Liver (tissue), 8 donors: ENCODE measurements at regions not wholly inside any gene's neighbourhood (a gene's known extent, or its start where the extent isn't known, plus 50 kb on each side); places are given as distances from the start of the nearest gene placed in this dataset.

Experiments used
- DNase-seq: peaks from one replicate; pipeline ENCODE4 v3.0.0-alpha.2; 2017; ENCODE audit warnings: low spot score
- H3K27ac ChIP-seq, 2 donors: one replicate each; pipeline ENCODE4 v1.7.0; 2013; ENCODE audit warnings: inconsistent platforms in 2 of 2, low read length in 2 of 2, control low read depth in 1 of 2, low read depth in 1 of 2, mild to moderate bottlenecking in 1 of 2
- H3K27me3 ChIP-seq, 4 donors: one replicate each; pipeline versions ENCODE4 v1.6.1 to v1.7.0; 2013; ENCODE audit warnings: low read length in 3 of 4, inconsistent platforms in 1 of 4, mild to moderate bottlenecking in 1 of 4, moderate library complexity in 1 of 4; ENCODE audit not compliant: control insufficient read depth in 4 of 4, insufficient read depth in 4 of 4
- H3K36me3 ChIP-seq, 4 donors: one replicate each; pipeline versions ENCODE4 v1.6.1 to v1.7.0; 2013; ENCODE audit warnings: low read length in 3 of 4, mild to moderate bottlenecking in 3 of 4, low read depth in 1 of 4, moderate library complexity in 1 of 4; ENCODE audit not compliant: control insufficient read depth in 4 of 4, insufficient read depth in 3 of 4
- H3K4me1 ChIP-seq, 4 donors: one replicate each; pipeline versions ENCODE4 v1.6.1 to v1.7.0; 2013; ENCODE audit warnings: low read length in 3 of 4, mild to moderate bottlenecking in 3 of 4, moderate library complexity in 1 of 4; ENCODE audit not compliant: control insufficient read depth in 4 of 4, insufficient read depth in 4 of 4
- H3K4me3 ChIP-seq, 3 donors: one replicate each; pipeline versions ENCODE4 v1.6.1 to v1.7.0; 2013; ENCODE audit warnings: low read length in 3 of 3, control low read depth in 1 of 3, low read depth in 1 of 3, mild to moderate bottlenecking in 1 of 3
- H3K9ac ChIP-seq, 2 donors: one replicate each; pipeline ENCODE4 v1.7.0; 2013; ENCODE audit warnings: low read length in 2 of 2, mild to moderate bottlenecking in 2 of 2, moderate library complexity in 2 of 2, control low read depth in 1 of 2, low read depth in 1 of 2
- H3K9me3 ChIP-seq, 4 donors: one replicate each; pipeline versions ENCODE4 v1.6.1 to v1.7.0; 2013; ENCODE audit warnings: low read length in 3 of 4; ENCODE audit not compliant: control insufficient read depth in 4 of 4
- EGR1 ChIP-seq, 2 donors: IDR thresholded peaks; 2 replicates each; pipeline ENCODE4 v1.6.1; 2016 to 2018; ENCODE audit warnings: antibody characterized with exemption in 2 of 2, low read depth in 2 of 2
- FOXA1 ChIP-seq: IDR thresholded peaks from 2 replicates; pipeline ENCODE4 v1.6.1; 2016; ENCODE audit warnings: antibody characterized with exemption
- FOXA2 ChIP-seq: IDR thresholded peaks from 2 replicates; pipeline ENCODE4 v1.6.1; 2016; ENCODE audit warnings: antibody characterized with exemption
- GABPA ChIP-seq, 2 donors: IDR thresholded peaks in 1 of 2; conservative IDR thresholded peaks in 1 of 2; 2 replicates each; pipeline ENCODE4 v1.6.1; 2016; ENCODE audit warnings: antibody characterized with exemption in 2 of 2, mild to moderate bottlenecking in 1 of 2, moderate library complexity in 1 of 2
- HNF4G ChIP-seq: IDR thresholded peaks from 2 replicates; pipeline ENCODE4 v1.6.1; 2016; ENCODE audit warnings: antibody characterized with exemption
- JUND ChIP-seq, 2 donors: IDR thresholded peaks; 2 replicates each; pipeline ENCODE4 v1.6.1; 2016; ENCODE audit warnings: antibody characterized with exemption in 2 of 2
- NR2F2 ChIP-seq: IDR thresholded peaks from 2 replicates; pipeline ENCODE4 v1.6.1; 2016; ENCODE audit warnings: antibody characterized with exemption
- RAD21 ChIP-seq, 2 donors: IDR thresholded peaks; 2 replicates each; pipeline ENCODE4 v1.6.1; 2016; ENCODE audit warnings: antibody characterized with exemption in 2 of 2, mild to moderate bottlenecking in 2 of 2
- RXRA ChIP-seq, 2 donors: IDR thresholded peaks; 2 replicates each; pipeline ENCODE4 v1.6.1; 2017 to 2018; ENCODE audit warnings: antibody characterized with exemption in 2 of 2, mild to moderate bottlenecking in 1 of 2
- TAF1 ChIP-seq: conservative IDR thresholded peaks from 2 replicates; pipeline ENCODE4 v1.6.1; 2016; ENCODE audit warnings: antibody characterized with exemption, mild to moderate bottlenecking
- YY1 ChIP-seq: IDR thresholded peaks from 2 replicates; pipeline ENCODE4 v1.6.1; 2016; ENCODE audit warnings: antibody characterized with exemption, mild to moderate bottlenecking
- WGBS: extraction: QIAGEN DNeasy Blood & Tissue Kit; methylation state at CpG from one replicate; pipeline ENCODE4 v1.1.7; 2013; 5-methylcytosine and 5-hydroxymethylcytosine counted together
- TF ChIP-seq, protein P1 (sequence below): IDR thresholded peaks from 2 replicates; pipeline ENCODE4 v1.6.1; 2016; ENCODE audit warnings: antibody characterized with exemption
- TF ChIP-seq, protein P2 (sequence below): IDR thresholded peaks from 2 replicates; pipeline ENCODE4 v1.6.1; 2016; ENCODE audit warnings: antibody characterized with exemption, mild to moderate bottlenecking
- TF ChIP-seq, protein P3 (sequence below): IDR thresholded peaks from 2 replicates; pipeline ENCODE4 v1.6.1; 2016; ENCODE audit warnings: antibody characterized with exemption
- TF ChIP-seq, protein P4 (sequence below): fragments of 150-350 bp; IDR thresholded peaks from 2 replicates; pipeline ENCODE4 v1.5.1; 2017; ENCODE audit warnings: improper control_type of control experiment, low read depth, low read length; ENCODE audit not compliant: missing input control
- TF ChIP-seq, protein P5 (sequence below): IDR thresholded peaks from 2 replicates; pipeline ENCODE4 v1.6.1; 2016; ENCODE audit warnings: antibody characterized with exemption
- donor health status: healthy.
- donor health status: healthy.
- donor health status: healthy.
- donor health status: healthy.
- donor health status: healthy.

DNA sequence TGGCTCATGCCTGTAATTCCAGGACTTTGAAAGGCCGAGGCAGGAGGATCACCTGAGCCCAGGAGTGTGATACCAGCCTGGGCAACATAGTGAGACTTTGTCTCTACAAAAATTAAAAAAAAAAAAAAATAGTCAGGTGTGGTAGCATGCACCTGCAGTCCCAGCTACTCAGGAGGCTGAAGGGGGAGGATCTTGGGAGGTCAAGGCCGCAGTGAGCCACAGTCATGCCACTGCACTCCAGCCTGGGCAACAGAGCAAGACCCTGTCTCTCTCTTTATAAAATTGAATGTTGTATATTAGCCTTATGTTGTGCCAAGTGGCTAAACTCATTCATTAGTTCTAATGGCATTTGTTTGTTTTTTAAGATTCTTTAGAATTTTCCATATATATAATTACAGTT, 207.7 kb upstream of the COPS8 start:
- H3K27me3 ChIP-seq, result no peaks in the 10 kb centered on the region
- no peak for DNase-seq
- TF ChIP-seq, protein P1, sequence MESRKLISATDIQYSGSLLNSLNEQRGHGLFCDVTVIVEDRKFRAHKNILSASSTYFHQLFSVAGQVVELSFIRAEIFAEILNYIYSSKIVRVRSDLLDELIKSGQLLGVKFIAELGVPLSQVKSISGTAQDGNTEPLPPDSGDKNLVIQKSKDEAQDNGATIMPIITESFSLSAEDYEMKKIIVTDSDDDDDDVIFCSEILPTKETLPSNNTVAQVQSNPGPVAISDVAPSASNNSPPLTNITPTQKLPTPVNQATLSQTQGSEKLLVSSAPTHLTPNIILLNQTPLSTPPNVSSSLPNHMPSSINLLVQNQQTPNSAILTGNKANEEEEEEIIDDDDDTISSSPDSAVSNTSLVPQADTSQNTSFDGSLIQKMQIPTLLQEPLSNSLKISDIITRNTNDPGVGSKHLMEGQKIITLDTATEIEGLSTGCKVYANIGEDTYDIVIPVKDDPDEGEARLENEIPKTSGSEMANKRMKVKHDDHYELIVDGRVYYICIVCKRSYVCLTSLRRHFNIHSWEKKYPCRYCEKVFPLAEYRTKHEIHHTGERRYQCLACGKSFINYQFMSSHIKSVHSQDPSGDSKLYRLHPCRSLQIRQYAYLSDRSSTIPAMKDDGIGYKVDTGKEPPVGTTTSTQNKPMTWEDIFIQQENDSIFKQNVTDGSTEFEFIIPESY, result no peak
- TF ChIP-seq, protein P2, sequence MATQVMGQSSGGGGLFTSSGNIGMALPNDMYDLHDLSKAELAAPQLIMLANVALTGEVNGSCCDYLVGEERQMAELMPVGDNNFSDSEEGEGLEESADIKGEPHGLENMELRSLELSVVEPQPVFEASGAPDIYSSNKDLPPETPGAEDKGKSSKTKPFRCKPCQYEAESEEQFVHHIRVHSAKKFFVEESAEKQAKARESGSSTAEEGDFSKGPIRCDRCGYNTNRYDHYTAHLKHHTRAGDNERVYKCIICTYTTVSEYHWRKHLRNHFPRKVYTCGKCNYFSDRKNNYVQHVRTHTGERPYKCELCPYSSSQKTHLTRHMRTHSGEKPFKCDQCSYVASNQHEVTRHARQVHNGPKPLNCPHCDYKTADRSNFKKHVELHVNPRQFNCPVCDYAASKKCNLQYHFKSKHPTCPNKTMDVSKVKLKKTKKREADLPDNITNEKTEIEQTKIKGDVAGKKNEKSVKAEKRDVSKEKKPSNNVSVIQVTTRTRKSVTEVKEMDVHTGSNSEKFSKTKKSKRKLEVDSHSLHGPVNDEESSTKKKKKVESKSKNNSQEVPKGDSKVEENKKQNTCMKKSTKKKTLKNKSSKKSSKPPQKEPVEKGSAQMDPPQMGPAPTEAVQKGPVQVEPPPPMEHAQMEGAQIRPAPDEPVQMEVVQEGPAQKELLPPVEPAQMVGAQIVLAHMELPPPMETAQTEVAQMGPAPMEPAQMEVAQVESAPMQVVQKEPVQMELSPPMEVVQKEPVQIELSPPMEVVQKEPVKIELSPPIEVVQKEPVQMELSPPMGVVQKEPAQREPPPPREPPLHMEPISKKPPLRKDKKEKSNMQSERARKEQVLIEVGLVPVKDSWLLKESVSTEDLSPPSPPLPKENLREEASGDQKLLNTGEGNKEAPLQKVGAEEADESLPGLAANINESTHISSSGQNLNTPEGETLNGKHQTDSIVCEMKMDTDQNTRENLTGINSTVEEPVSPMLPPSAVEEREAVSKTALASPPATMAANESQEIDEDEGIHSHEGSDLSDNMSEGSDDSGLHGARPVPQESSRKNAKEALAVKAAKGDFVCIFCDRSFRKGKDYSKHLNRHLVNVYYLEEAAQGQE, result no peak
- TF ChIP-seq TAF1, result no peak
- no peak for TF ChIP-seq NR2F2
- TF ChIP-seq YY1, result no peak
- no peak overlapping the region for H3K4me3 ChIP-seq
- H3K9ac ChIP-seq, result no peak overlapping the region
- no peak overlapping the region for H3K27ac ChIP-seq
- no peaks in the 10 kb centered on the region for H3K9me3 ChIP-seq
- H3K4me1 ChIP-seq, result no peaks in the 10 kb centered on the region
- no peaks in the 10 kb centered on the region for H3K36me3 ChIP-seq
- WGBS, result 96% methylated on average over 2 of the region's 2 CpGs

DNA sequence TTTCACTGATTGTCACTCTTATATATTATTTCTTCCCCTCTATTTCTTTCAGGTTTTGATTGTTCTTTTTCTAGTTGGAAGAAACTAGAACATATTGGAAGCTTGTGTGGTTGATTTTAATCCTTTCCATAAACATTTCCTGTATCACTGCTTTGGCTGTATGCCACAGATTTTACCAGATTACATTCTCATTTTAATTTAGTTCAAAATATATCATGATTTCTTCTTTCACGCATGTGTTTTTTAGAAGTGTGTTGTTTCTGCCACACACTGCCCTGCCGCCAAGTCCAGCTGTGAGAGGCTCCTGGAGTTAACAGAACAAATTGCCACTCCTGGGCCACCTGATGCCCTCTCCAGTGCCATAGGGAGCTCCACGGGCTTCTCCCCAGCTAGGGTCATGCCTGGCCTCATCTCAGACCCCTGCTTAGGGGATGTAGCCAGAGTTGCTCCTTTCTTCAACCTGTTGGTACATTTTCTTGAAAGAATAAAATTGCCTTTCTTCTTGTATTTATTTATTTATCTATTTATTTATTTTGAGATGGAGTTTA, 206.2 kb upstream of the COPS8 start:
- WGBS, result 91% methylated on average over 3 of the region's 3 CpGs
- Histone ChIP-seq H3K27ac (no peak overlapping the region), H3K4me3 (no peak overlapping the region)

More for the DNA sequence above, 206.2 kb upstream of the COPS8 start:
- Histone ChIP-seq H3K36me3 (no peaks in the 10 kb centered on the region), H3K27me3 (no peaks in the 10 kb centered on the region), H3K9me3 (no peaks in the 10 kb centered on the region), H3K4me1 (no peaks in the 10 kb centered on the region), H3K9ac (no peak overlapping the region)
- no peak for DNase-seq
- TF ChIP-seq YY1, result no peak
- TF ChIP-seq JUND (IDR thresholded peaks at IDR 0.05), result no peak
- TF ChIP-seq RAD21 (IDR thresholded peaks at IDR 0.05), result no peak
- TF ChIP-seq FOXA2, result no peak
- TF ChIP-seq GABPA (IDR thresholded peaks at IDR 0.05 in 1 of 2, conservative IDR thresholded peaks at IDR 0.05 in 1 of 2), result no peak
- TF ChIP-seq TAF1, result no peak
- TF ChIP-seq, protein P1, result no peak
- TF ChIP-seq, protein P3, sequence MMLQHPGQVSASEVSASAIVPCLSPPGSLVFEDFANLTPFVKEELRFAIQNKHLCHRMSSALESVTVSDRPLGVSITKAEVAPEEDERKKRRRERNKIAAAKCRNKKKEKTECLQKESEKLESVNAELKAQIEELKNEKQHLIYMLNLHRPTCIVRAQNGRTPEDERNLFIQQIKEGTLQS, result no peak
- no peak for TF ChIP-seq HNF4G
- no peak for TF ChIP-seq RXRA (IDR thresholded peaks at IDR 0.05)
- TF ChIP-seq, protein P4, sequence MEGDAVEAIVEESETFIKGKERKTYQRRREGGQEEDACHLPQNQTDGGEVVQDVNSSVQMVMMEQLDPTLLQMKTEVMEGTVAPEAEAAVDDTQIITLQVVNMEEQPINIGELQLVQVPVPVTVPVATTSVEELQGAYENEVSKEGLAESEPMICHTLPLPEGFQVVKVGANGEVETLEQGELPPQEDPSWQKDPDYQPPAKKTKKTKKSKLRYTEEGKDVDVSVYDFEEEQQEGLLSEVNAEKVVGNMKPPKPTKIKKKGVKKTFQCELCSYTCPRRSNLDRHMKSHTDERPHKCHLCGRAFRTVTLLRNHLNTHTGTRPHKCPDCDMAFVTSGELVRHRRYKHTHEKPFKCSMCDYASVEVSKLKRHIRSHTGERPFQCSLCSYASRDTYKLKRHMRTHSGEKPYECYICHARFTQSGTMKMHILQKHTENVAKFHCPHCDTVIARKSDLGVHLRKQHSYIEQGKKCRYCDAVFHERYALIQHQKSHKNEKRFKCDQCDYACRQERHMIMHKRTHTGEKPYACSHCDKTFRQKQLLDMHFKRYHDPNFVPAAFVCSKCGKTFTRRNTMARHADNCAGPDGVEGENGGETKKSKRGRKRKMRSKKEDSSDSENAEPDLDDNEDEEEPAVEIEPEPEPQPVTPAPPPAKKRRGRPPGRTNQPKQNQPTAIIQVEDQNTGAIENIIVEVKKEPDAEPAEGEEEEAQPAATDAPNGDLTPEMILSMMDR, result no peak
- TF ChIP-seq, protein P5, sequence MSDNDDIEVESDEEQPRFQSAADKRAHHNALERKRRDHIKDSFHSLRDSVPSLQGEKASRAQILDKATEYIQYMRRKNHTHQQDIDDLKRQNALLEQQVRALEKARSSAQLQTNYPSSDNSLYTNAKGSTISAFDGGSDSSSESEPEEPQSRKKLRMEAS, result no peak
- no peak for TF ChIP-seq EGR1 (IDR thresholded peaks at IDR 0.05; ENCODE audit: low read depth in 2 of 2)
- no peak for TF ChIP-seq FOXA1
- TF ChIP-seq, protein P2, result no peak
